A673 (cell line): ENCODE measurements at regions not wholly inside any gene's neighbourhood (a gene's known extent, or its start where the extent isn't known, plus 50 kb on each side); places are given as distances from the start of the nearest gene placed in this dataset.

Experiments used
- BruUV-seq: library from RNA; stranded (reverse); fragments of 400-500 nt; replicated peaks from 2 replicates; lab custom pipeline; 2021; lab: Mats Ljungman, UMichigan
- CTCF ChIA-PET: fragments of 300-600 bp; sonication (Branson Sonifier 250); formaldehyde crosslinking; loops from one replicate; lab custom pipeline; 2022; ENCODE audit warnings: antibody characterized with exemption; lab: Charles Lee
- POLR2A ChIA-PET: fragments of 300-600 bp; sonication (Branson Sonifier 250); formaldehyde crosslinking; loops from one replicate; lab custom pipeline; 2022; ENCODE audit warnings: antibody characterized with exemption; ENCODE audit not compliant: low non-redundant PET; lab: Charles Lee
- DNase-seq: peaks from one replicate; pipeline ENCODE4 v3.0.0-alpha.2; 2015; ENCODE audit warnings: low spot score
- H3K27ac ChIP-seq: fragments of 200-600 bp; sonication (generic); 2 replicates; pipeline ENCODE4 v1.5.1; 2016; ENCODE audit warnings: mixed run types, low read depth, mild to moderate bottlenecking, mixed read lengths, antibody characterized with exemption, low read length; ENCODE audit not compliant: poor library complexity, severe bottlenecking
- H3K27me3 ChIP-seq: fragments of 200-600 bp; sonication (generic); replicated peaks from 2 replicates; pipeline ENCODE4 v1.6.1; 2017; ENCODE audit warnings: mixed run types, low read depth, mild to moderate bottlenecking, mixed read lengths, antibody characterized with exemption, low read length; ENCODE audit not compliant: insufficient read depth, poor library complexity
- H3K36me3 ChIP-seq: fragments of 200-600 bp; sonication (generic); 2 replicates; pipeline ENCODE4 v1.6.1; 2016; ENCODE audit warnings: mixed run types, mild to moderate bottlenecking, mixed read lengths, antibody characterized with exemption, low read length; ENCODE audit not compliant: insufficient read depth, poor library complexity, severe bottlenecking
- H3K4me1 ChIP-seq: fragments of 200-600 bp; sonication (generic); 2 replicates; pipeline ENCODE4 v1.6.1; 2017; ENCODE audit warnings: mixed run types, mild to moderate bottlenecking, mixed read lengths, antibody characterized with exemption, low read length; ENCODE audit not compliant: insufficient read depth, poor library complexity, severe bottlenecking
- H3K4me3 ChIP-seq: fragments of 200-600 bp; sonication (generic); 2 replicates; pipeline ENCODE4 v1.5.1; 2016; ENCODE audit warnings: low read depth, mixed run types, mild to moderate bottlenecking, mixed read lengths, low read length; ENCODE audit not compliant: poor library complexity, severe bottlenecking
- H3K9me3 ChIP-seq: fragments of 200-600 bp; sonication (generic); 2 replicates; pipeline ENCODE4 v1.6.1; 2016; ENCODE audit warnings: mixed run types, low read depth, mild to moderate bottlenecking, mixed read lengths, antibody characterized with exemption, low read length; ENCODE audit not compliant: poor library complexity, severe bottlenecking
- EZH2 ChIP-seq: fragments of 200-600 bp; sonication (generic); IDR thresholded peaks from 2 replicates; pipeline ENCODE4 v1.6.1; 2017; ENCODE audit warnings: borderline replicate concordance, low read depth, mild to moderate bottlenecking, mixed read lengths, antibody characterized with exemption, low read length; ENCODE audit not compliant: poor library complexity, severe bottlenecking
- intact Hi-C: fragments of 100-400 bp; cut with micrococcal nuclease; formaldehyde crosslinking; loops from one replicate; pipeline ENCODE4 v1.10.0; 2022; ENCODE audit not compliant: unreplicated experiment
- TF ChIP-seq, protein P1 (sequence below): fragments of 300-800, 200-600 bp; sonication (generic); conservative IDR thresholded peaks from 2 replicates; pipeline ENCODE4 v1.5.1; 2017; ENCODE audit warnings: low read depth, mild to moderate bottlenecking, antibody characterized with exemption, low read length, moderate library complexity, mixed read lengths

DNA sequence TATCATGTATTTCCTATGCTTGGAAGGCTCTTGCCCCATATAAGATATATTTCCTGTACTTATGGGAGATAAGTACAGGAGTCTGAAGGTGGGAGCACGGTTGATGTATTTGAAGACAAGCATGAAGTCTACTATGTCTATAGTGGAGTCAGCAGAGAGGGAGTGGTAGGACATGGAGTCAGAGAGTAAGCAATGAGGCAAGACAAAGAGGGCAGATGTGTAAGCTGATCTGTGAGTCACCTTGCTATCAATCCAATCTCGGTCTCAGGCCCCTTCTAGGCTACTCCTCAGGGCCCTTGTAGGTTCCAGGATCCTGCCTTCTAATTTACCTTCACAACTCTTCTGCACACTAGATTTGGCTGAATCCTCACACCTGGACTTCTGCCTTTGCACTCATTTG lies 105.5 kb downstream of the MACIR start:
- BruUV-seq, result no TSS peak
- no peaks in the 10 kb centered on the region for H3K36me3 ChIP-seq
- CTCF ChIA-PET, result no interaction called here
- POLR2A ChIA-PET, result no interaction called here
- H3K27ac ChIP-seq, result no peak overlapping the region
- no peak overlapping the region for H3K4me3 ChIP-seq
- intact Hi-C loops, result no loop called here
- no peaks in the 10 kb centered on the region for H3K9me3 ChIP-seq
- peaks cover 13% of the 10 kb centered on the region for H3K4me1 ChIP-seq
- H3K27me3 ChIP-seq, result no peaks in the 10 kb centered on the region
- TF ChIP-seq, protein P1, sequence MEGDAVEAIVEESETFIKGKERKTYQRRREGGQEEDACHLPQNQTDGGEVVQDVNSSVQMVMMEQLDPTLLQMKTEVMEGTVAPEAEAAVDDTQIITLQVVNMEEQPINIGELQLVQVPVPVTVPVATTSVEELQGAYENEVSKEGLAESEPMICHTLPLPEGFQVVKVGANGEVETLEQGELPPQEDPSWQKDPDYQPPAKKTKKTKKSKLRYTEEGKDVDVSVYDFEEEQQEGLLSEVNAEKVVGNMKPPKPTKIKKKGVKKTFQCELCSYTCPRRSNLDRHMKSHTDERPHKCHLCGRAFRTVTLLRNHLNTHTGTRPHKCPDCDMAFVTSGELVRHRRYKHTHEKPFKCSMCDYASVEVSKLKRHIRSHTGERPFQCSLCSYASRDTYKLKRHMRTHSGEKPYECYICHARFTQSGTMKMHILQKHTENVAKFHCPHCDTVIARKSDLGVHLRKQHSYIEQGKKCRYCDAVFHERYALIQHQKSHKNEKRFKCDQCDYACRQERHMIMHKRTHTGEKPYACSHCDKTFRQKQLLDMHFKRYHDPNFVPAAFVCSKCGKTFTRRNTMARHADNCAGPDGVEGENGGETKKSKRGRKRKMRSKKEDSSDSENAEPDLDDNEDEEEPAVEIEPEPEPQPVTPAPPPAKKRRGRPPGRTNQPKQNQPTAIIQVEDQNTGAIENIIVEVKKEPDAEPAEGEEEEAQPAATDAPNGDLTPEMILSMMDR, result no peak
- no peak for TF ChIP-seq EZH2
- DNase-seq, result no peak

DNA sequence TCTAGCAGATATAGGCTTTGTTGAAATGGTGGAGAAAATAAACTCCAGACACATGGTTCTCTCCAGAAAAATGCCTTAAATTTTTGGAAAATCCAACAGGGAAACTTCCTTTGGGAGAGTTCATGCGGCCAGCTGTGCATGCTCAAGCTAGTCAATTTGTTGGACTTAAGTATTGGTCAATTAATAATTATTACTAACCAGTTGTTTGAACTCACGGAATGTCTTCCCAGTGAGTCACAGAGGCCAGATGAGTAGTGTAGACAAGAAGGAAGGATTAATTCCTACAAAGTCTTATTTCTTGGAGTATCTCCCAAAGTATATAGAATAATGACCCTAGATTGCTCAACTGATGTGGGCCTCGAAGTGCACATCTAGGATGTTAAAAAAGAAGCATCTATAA lies 103.6 kb downstream of the MACIR start:
- H3K9me3 ChIP-seq, result no peaks in the 10 kb centered on the region
- H3K4me3 ChIP-seq, result no peak overlapping the region
- no peak for TF ChIP-seq EZH2
- TF ChIP-seq, protein P1, result no peak
- H3K4me1 ChIP-seq, result peaks cover 31% of the 10 kb centered on the region
- no peaks in the 10 kb centered on the region for H3K36me3 ChIP-seq
- H3K27me3 ChIP-seq, result no peaks in the 10 kb centered on the region
- H3K27ac ChIP-seq, result no peak overlapping the region
- BruUV-seq, result no TSS peak
- CTCF ChIA-PET, result no interaction called here
- POLR2A ChIA-PET, result no interaction called here
- no peak for DNase-seq
- intact Hi-C loops, result no loop called here

DNA sequence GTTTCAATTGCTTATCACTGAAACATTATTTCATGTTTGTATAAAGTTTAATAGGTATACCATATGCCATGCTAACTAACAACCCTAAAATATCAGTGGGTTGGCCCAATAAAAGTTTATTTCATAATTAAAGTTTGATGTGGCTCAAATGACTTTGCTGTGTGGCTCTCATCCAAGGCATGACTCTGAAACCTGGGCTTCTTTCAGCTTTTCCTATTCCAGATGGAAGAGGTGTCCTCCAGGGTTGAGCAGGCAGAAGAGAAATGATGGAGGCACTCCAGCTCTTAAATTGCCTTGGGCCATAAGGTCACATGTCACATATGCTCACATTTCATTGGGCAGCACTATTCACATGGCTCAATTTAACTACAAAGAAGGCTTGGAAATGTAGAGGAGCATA lies 101.9 kb downstream of the MACIR start:
- H3K9me3 ChIP-seq, result no peaks in the 10 kb centered on the region
- no peaks in the 10 kb centered on the region for H3K27me3 ChIP-seq
- no peak overlapping the region for H3K27ac ChIP-seq
- ChIA-PET POLR2A (interaction anchor here (0.5 kb wide), 1 partner anchor 928 kb away, joined by 3 read pairs; no protein-coding TSS in a partner anchor), CTCF (no interaction called here)
- no peak for TF ChIP-seq EZH2
- TF ChIP-seq, protein P1, result no peak
- intact Hi-C loops, result no loop called here
- no peak for DNase-seq
- no peak overlapping the region for H3K4me3 ChIP-seq
- no TSS peak for BruUV-seq
- H3K36me3 ChIP-seq, result no peaks in the 10 kb centered on the region
- peaks cover 49% of the 10 kb centered on the region for H3K4me1 ChIP-seq
